Stimulated activated CD8-positive, alpha-beta memory T cell treated with anti-CD3 and anti-CD28 coated beads, Interleukin-15, amount 100 ng/mL, for 4 hours (primary cell): ENCODE measurements at regions not wholly inside any gene's neighbourhood (a gene's known extent, or its start where the extent isn't known, plus 50 kb on each side); places are given as distances from the start of the nearest gene placed in this dataset.
"Not testable (repeated sequence)": the region's sequence is repeated elsewhere in the genome, so short reads cannot be mapped to it uniquely, and the experiment has no call there.

Experiments used
- DNase-seq, 2 donors: peaks; one replicate each; pipeline ENCODE4 v3.0.0-alpha.2; 2020; ENCODE audit warnings: low read depth in 2 of 2

GRCh38 chr17:74135391-74136167 is 67.9 kb upstream of the RPL38 start:
- no peak for DNase-seq

DNA sequence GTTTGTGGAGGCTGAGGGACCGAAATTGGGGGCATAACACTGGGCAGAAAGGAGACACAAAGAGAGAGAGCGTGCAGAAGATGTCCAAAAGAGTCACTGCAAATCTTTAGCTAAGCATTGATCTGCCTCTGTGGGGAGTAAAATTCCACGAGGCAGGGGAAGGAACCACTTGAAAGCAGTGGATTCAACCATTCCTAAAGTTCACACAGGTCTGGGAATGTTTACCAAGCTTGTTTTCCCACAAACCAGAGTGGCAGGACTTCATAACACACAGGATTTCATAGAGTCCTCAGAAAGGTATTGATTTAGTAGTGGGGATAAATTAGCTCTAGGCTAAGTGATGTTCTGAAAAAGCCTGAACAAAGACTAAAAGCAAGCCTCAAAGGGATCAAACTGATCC is 66.1 kb upstream of the RPL38 start:
- no peak for DNase-seq

DNA sequence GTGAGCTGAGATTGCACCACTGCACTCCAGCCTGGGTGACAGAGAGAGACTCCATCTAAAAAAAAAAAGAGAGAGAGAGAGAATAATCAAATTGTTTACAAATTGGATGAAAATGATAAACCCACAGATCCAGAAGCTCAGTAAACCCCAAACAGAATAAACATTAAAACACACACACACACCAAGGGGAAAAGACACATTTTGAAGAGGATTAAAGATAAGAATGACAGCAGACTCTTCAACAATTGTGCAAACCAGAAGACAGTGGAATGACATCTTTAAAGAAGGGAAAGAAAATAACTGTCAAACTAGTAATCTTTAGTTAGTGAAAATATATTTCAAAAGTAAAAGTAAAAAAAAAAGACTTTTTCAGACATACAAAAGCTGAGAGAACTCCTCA is 64.4 kb upstream of the RPL38 start:
- DNase-seq, result no peak

- no peak for DNase-seq
Observed at GRCh38 chr17:74140282-74140681, 63.2 kb upstream of the RPL38 start.

- DNase-seq, result no peak
Observed at GRCh38 chr17:74141612-74142011, 61.9 kb upstream of the RPL38 start.

DNA sequence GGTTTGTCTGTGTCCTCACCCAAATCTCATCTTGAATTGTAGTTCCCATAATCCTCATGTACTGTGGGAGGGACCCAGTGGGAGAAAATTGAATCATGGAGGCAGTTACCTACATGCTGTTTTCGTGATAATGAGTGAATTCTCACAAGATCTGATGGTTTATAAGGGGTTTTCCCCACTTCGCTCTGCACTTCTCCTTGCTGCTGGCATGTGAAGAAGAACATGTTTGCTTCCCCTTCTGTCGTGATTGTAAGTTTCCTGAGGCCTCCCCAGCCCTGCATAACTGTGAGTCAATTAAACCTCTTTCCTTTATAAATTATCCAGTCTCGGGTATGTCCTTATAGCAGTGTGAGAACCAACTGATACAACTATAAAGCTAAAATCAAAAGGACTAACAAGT is 60.2 kb upstream of the RPL38 start:
- DNase-seq, result not testable (repeated sequence)

- DNase-seq, result no peak
Observed at GRCh38 chr17:74145756-74146155, 57.7 kb upstream of the RPL38 start.

GRCh38 chr17:74146196-74146595 is 57.3 kb upstream of the RPL38 start:
- DNase-seq, result no peak

DNA sequence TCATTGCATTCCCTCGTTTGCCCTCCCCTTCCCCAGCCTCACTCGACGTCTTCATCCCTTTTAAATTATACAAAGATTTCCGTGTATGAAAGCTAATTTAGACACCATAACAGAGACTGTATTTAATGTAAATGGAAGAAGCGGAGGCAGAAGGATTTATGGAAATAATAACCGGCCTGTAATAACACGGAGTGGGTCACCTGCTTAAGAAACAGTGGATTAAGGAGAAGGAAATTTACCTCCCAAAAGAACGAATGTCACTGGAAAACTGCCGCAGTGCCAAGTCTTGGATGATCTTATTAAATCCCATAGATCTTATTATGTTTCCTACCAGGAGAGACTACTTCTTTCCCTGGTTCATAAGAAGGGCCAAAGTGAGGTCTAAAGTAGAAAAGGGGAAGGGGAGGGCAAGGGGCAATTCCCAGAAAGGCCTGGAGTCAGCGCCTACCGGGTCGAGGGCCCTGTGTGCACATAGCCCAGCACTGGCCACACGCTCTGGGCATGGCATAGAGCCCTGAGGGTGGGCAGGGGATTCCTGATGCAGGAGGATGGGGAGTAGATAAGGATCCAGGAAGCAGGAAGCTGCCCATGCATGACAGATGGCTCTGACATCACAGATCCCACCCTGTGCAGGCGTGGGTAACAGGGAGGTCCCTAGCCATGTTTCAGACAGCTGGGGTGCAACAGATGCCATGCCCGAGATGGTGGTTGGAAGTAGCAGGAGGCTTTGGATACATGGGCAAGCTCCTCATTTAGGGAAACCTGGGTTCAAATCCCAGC is 56.2 kb upstream of the RPL38 start:
- no peak for DNase-seq

DNA sequence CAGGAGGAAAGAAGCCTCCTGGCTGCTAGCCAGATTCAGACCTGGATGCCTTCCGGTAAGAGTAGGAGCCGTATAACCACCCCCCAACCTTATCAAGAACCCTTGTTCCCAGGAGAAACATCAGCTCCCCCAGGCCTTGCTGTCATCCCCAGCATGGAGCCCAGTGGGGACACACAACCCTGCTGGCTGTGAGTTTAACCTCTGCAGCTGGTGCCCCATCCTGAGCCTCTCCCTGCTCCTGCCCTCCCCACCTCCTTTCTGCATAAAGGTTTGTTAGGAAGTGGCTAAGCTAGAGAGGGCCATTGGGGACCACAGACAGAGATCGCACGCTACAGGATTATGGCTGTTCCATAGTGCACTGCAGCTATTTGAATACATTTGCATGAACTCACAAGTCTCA is 55.5 kb upstream of the RPL38 start:
- DNase-seq, result no peak

GRCh38 chr17:74148446-74148845 is 55.0 kb upstream of the RPL38 start:
- no peak for DNase-seq

GRCh38 chr17:74148901-74149596 is 54.4 kb upstream of the RPL38 start:
- DNase-seq, result no peak

DNA sequence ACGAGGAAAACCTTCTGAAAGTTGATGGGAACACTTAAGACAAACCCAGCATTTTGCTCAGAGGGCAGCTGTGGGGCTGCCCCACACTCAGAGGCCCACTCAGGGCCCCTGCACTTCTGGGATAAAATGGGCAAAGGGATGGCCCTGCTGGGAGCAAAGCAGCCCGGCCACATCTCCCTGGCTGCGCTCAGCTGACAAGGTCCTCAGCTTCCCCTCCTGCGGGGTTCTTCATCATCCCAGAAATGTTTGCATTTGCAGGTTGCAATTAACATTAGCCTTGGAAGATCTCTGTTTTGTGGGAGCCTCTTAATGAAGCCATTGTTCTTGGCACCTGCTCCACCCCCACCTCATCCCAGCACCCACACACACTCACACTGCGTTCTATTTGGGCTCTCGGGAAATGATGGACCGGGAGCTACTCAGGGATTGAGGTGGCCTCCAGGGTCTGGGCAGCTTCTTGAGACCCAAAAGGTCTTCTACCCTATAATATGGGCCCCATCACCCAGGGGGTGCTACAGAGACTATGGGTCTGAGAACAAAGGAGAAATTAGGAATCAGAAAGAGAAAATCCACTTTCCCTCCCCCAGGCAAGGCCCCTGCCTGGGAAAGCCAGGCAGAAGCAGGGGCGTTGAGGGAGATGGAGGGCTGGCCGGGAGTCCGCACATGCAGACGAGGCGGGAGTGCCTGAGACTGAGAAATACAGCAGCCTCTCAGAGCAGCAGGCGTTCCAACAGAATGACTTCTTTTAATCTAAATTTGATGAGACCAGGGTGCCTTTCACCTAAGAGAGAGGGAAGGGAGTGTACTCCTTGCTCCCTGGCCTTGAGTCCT is 53.7 kb upstream of the RPL38 start:
- DNase-seq, result no peak

- no peak for DNase-seq
Observed at GRCh38 chr17:74150428-74151025, 53.0 kb upstream of the RPL38 start.

GRCh38 chr17:74151551-74152315 is 51.7 kb upstream of the RPL38 start:
- no peak for DNase-seq

DNA sequence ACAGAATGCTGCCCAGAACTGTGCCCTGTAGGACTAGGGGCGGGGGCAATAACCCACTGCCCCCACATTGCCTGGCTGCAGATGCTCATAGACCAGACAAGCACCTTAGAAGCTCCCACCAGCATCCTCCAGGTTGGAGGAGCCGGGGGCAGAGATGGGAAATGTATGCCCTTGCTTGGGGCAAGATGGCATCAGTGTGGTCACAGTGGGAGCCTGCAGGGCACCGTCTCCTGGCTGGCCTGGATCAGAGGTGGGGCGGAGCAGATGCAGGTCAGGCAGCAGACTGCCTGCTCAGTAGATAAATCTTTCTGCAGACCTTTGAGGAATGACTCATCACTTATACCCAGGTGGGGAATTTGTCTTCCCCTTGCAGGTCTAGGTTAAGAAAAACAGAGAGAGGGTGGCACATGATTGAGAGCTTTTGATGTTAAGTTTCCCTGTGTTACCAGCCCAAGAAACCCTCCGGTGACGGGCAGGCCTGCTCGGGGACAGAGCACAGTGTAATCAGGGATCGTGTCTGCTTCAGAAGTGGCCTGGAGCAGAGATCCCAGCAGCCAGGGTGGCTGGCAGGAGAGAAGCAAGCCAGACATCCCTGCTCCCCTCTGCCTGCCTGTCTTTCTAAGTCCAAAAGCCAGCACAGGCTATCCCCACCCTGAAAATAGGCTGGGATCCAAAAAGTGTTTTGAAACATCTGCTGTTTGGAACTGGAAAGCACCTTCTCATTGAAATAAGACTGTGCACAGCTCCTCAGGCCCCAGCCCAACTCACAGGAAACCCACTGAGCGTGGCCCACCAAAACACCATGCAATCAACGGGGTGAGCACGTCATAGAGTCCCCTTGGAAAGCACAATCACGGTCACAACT is 50.7 kb upstream of the RPL38 start:
- no peak for DNase-seq

DNA sequence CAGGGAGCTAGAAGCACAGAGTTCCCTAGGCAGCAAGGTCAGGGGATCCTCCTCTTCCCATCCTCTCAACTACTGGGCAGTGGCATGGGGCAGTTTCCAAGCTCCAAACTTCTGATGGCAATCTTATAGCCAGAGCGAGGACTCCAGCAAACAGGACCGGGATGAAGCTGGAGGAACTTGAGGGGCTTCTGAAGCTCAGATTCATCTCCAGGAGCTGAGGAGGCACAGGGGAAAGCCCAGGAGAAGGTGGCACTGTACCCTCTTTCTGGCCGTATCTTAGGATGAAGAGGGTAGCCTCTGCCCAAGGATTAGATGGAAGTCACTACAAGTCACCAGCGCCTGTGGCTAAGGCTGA is 50.0 kb upstream of the RPL38 start:
- DNase-seq, result no peak
